C4-2B (cell line): ENCODE measurements at regions not wholly inside any gene's neighbourhood (a gene's known extent, or its start where the extent isn't known, plus 50 kb on each side); places are given as distances from the start of the nearest gene placed in this dataset.

Experiments used
- CTCF ChIP-seq: fragments of 450-650 bp; conservative IDR thresholded peaks from 2 replicates; pipeline ENCODE4 v1.5.1; 2017; ENCODE audit warnings: mild to moderate bottlenecking
- ZFX ChIP-seq: fragments of 450-650 bp; IDR thresholded peaks from 2 replicates; pipeline ENCODE4 v1.6.1; 2017

GRCh38 chr1:67627906-67628305, 57.1 kb upstream of the GADD45A start:
- no peak for TF ChIP-seq CTCF
- no peak for TF ChIP-seq ZFX
